Natural killer cell (primary cell): ENCODE measurements at regions not wholly inside any gene's neighbourhood (a gene's known extent, or its start where the extent isn't known, plus 50 kb on each side); places are given as distances from the start of the nearest gene placed in this dataset.

Source experiments
- ATAC-seq, 3 donors: fragments of 150-1000 bp in 2 of 3; fragments of 200-7000 bp in 1 of 3; cut with Tn5 transposase; 1 replicate in 1 of 3; 2 replicates in 2 of 3; pipeline ENCODE4 v1.10.0; 2021; ENCODE audit warnings: mild to moderate bottlenecking in 2 of 3, moderate library complexity in 2 of 3
- DNase-seq, 2 donors: peaks; one replicate each; pipeline versions ENCODE4 v3.0.0 to v3.0.0-alpha.2; 2013 to 2021; ENCODE audit warnings: mixed read lengths in 1 of 2
- H3K27ac ChIP-seq: one replicate; pipeline ENCODE4 v1.5.1; 2013; ENCODE audit warnings: mild to moderate bottlenecking, low read length
- H3K27me3 ChIP-seq: one replicate; pipeline ENCODE4 v1.6.1; 2013; ENCODE audit warnings: low read length; ENCODE audit not compliant: control insufficient read depth, insufficient read depth
- H3K36me3 ChIP-seq: one replicate; pipeline ENCODE4 v1.6.1; 2013; ENCODE audit warnings: low read length; ENCODE audit not compliant: control insufficient read depth, insufficient read depth
- H3K4me1 ChIP-seq: one replicate; pipeline ENCODE4 v1.6.1; 2013; ENCODE audit warnings: low read length; ENCODE audit not compliant: control insufficient read depth, insufficient read depth
- H3K4me3 ChIP-seq: one replicate; pipeline ENCODE4 v1.5.1; 2013; ENCODE audit warnings: low read length
- H3K9me3 ChIP-seq: one replicate; pipeline ENCODE4 v1.6.1; 2013; ENCODE audit warnings: low read length; ENCODE audit not compliant: control insufficient read depth, insufficient read depth
- H3K27ac Mint-ChIP-seq, 2 donors: one replicate each; pipeline ENCODE4 v1.8.0; 2022; ENCODE audit warnings: mild to moderate bottlenecking in 2 of 2, mixed read lengths in 2 of 2, moderate library complexity in 1 of 2
- H3K27me3 Mint-ChIP-seq, 2 donors: one replicate each; pipeline ENCODE4 v1.8.0; 2022; ENCODE audit warnings: low read depth in 2 of 2, mixed read lengths in 2 of 2
- H3K36me3 Mint-ChIP-seq: one replicate; pipeline ENCODE4 v1.8.0; 2022; ENCODE audit warnings: mixed read lengths
- H3K4me1 Mint-ChIP-seq, 2 donors: one replicate each; pipeline ENCODE4 v1.8.0; 2022; ENCODE audit warnings: mixed read lengths in 2 of 2
- H3K4me3 Mint-ChIP-seq: one replicate; pipeline ENCODE4 v1.8.0; 2022; ENCODE audit warnings: mild to moderate bottlenecking, moderate library complexity, mixed read lengths
- H3K9me3 Mint-ChIP-seq, 2 donors: one replicate each; pipeline ENCODE4 v1.8.0; 2022; ENCODE audit warnings: mixed read lengths in 2 of 2
- WGBS: methylation state at CpG from one replicate; pipeline ENCODE4 v1.1.7; 2013; ENCODE audit warnings: missing lambda C conversion rate; ENCODE audit not compliant: insufficient coverage; 5-methylcytosine and 5-hydroxymethylcytosine counted together
- intact Hi-C: fragments of 100-400 bp; cut with micrococcal nuclease; formaldehyde crosslinking; loops from one replicate; pipeline ENCODE4 v1.14.2; 2022
- TF ChIP-seq, protein P1 (sequence below): fragments of 200-600 bp; IDR thresholded peaks from one replicate; pipeline ENCODE4 v1.8.0; 2022; ENCODE audit warnings: antibody characterized with exemption

GRCh38 chr18:27249933-27250332, 64.8 kb upstream of the CHST9 start:
- DNase-seq (no peak), ATAC-seq (no peak)
- H3K27ac ChIP-seq: no peak overlapping the region
- no peaks in the 10 kb centered on the region for H3K4me1 Mint-ChIP-seq
- H3K4me1 ChIP-seq: no peaks in the 10 kb centered on the region
- H3K36me3 Mint-ChIP-seq: no peaks in the 10 kb centered on the region
- TF ChIP-seq, protein P1, sequence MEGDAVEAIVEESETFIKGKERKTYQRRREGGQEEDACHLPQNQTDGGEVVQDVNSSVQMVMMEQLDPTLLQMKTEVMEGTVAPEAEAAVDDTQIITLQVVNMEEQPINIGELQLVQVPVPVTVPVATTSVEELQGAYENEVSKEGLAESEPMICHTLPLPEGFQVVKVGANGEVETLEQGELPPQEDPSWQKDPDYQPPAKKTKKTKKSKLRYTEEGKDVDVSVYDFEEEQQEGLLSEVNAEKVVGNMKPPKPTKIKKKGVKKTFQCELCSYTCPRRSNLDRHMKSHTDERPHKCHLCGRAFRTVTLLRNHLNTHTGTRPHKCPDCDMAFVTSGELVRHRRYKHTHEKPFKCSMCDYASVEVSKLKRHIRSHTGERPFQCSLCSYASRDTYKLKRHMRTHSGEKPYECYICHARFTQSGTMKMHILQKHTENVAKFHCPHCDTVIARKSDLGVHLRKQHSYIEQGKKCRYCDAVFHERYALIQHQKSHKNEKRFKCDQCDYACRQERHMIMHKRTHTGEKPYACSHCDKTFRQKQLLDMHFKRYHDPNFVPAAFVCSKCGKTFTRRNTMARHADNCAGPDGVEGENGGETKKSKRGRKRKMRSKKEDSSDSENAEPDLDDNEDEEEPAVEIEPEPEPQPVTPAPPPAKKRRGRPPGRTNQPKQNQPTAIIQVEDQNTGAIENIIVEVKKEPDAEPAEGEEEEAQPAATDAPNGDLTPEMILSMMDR: no peak
- no peak overlapping the region for H3K27ac Mint-ChIP-seq
- H3K9me3 ChIP-seq: no peaks in the 10 kb centered on the region
- no peaks in the 10 kb centered on the region for H3K27me3 Mint-ChIP-seq
- 80% methylated on average over 1 of the region's 1 CpG for WGBS
- intact Hi-C loops: no loop called here
- H3K4me3 ChIP-seq: no peak overlapping the region
- no peak overlapping the region for H3K4me3 Mint-ChIP-seq
- no peaks in the 10 kb centered on the region for H3K27me3 ChIP-seq
- peaks cover 16 to 20% of the 10 kb centered on the region in 2 donors for H3K9me3 Mint-ChIP-seq
- no peaks in the 10 kb centered on the region for H3K36me3 ChIP-seq

GRCh38 chr18:27244259-27244658, 59.2 kb upstream of the CHST9 start:
- intact Hi-C loops: no loop called here
- H3K4me3 ChIP-seq: no peak overlapping the region
- 74% methylated on average over 4 of the region's 4 CpGs for WGBS
- H3K27me3 ChIP-seq: no peaks in the 10 kb centered on the region
- no peaks in the 10 kb centered on the region for H3K9me3 ChIP-seq
- H3K27ac ChIP-seq: no peak overlapping the region
- peaks cover 16 to 17% of the 10 kb centered on the region in 2 donors for H3K9me3 Mint-ChIP-seq
- no peaks in the 10 kb centered on the region for H3K4me1 ChIP-seq
- H3K27ac Mint-ChIP-seq: no peak overlapping the region
- no peaks in the 10 kb centered on the region for H3K4me1 Mint-ChIP-seq
- no peaks in the 10 kb centered on the region for H3K36me3 ChIP-seq
- ATAC-seq (no peak), DNase-seq (no peak)
- no peaks in the 10 kb centered on the region for H3K27me3 Mint-ChIP-seq
- no peaks in the 10 kb centered on the region for H3K36me3 Mint-ChIP-seq
- TF ChIP-seq, protein P1: no peak
- H3K4me3 Mint-ChIP-seq: no peak overlapping the region

GRCh38 chr18:27242392-27243047, 57.4 kb upstream of the CHST9 start:
- no peak for ATAC-seq
- 70% methylated on average over 4 of the region's 5 CpGs for WGBS
- no peak overlapping the region for H3K27ac Mint-ChIP-seq
- H3K27me3 Mint-ChIP-seq: no peaks in the 10 kb centered on the region
- no peak overlapping the region for H3K4me3 ChIP-seq
- no peak overlapping the region for H3K4me3 Mint-ChIP-seq
- H3K36me3 Mint-ChIP-seq: no peaks in the 10 kb centered on the region
- peaks cover 10 to 11% of the 10 kb centered on the region in 2 donors for H3K9me3 Mint-ChIP-seq
- intact Hi-C loops: no loop called here
- H3K9me3 ChIP-seq: no peaks in the 10 kb centered on the region
- no peaks in the 10 kb centered on the region for H3K27me3 ChIP-seq
- H3K4me1 Mint-ChIP-seq: no peaks in the 10 kb centered on the region
- TF ChIP-seq, protein P1: no peak
- H3K36me3 ChIP-seq: no peaks in the 10 kb centered on the region
- DNase-seq: no peak
- H3K27ac ChIP-seq: no peak overlapping the region
- H3K4me1 ChIP-seq: no peaks in the 10 kb centered on the region

DNA sequence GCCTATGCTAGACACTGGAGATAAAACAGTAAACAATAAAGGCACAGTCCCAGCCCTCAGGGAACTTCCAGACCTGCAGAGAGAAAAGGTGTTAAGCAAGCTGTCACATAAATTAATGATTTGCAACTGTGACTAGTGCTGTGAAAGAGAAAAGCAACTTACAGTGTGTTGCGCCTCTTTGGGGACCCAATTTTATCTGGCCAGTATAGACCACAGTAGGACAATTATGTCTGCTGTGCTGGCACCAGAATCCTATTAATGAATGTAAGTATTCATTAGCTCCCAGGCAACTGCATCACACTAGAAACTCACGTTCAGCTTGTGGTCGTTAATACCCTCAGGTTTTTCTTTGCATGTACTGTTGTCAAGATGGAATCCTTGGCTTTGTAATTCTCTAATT, 55.3 kb upstream of the CHST9 start:
- Mint-ChIP-seq H3K36me3 (no peaks in the 10 kb centered on the region), H3K27me3 (no peaks in the 10 kb centered on the region), H3K27ac (no peak overlapping the region), H3K9me3 (peaks cover 7 to 8% of the 10 kb centered on the region in 2 donors), H3K4me3 (no peak overlapping the region), H3K4me1 (no peaks in the 10 kb centered on the region)
- no peaks in the 10 kb centered on the region for H3K9me3 ChIP-seq
- no peaks in the 10 kb centered on the region for H3K4me1 ChIP-seq
- no peaks in the 10 kb centered on the region for H3K27me3 ChIP-seq
- ATAC-seq: no peak
- TF ChIP-seq, protein P1: no peak
- H3K27ac ChIP-seq: no peak overlapping the region
- H3K36me3 ChIP-seq: no peaks in the 10 kb centered on the region
- WGBS: 78% methylated on average over 3 of the region's 3 CpGs
- intact Hi-C loops: no loop called here
- DNase-seq: no peak
- H3K4me3 ChIP-seq: no peak overlapping the region
